Body of pancreas (tissue), 4 donors: ENCODE measurements at regions not wholly inside any gene's neighbourhood (a gene's known extent, or its start where the extent isn't known, plus 50 kb on each side); places are given as distances from the start of the nearest gene placed in this dataset.

Source experiments
- ATAC-seq: fragments of 150-250 bp; one replicate; pipeline ENCODE4 v1.9.1; 2016
- DNase-seq, 4 donors: peaks; one replicate each; pipeline ENCODE4 v3.0.0-alpha.2; 2019
- H3K27ac ChIP-seq, 4 donors: fragments of 200-600 bp; sonication (generic); 1 replicate in 3 of 4; 2 replicates in 1 of 4; pipeline versions ENCODE4 v1.5.1 to v1.6.1; 2016 to 2019; ENCODE audit warnings: mild to moderate bottlenecking in 1 of 4, mixed read lengths in 1 of 4, moderate library complexity in 1 of 4
- H3K27me3 ChIP-seq, 2 donors: fragments of 200-600 bp; sonication (generic); one replicate each; pipeline ENCODE4 v1.6.0; 2016; ENCODE audit warnings: mild to moderate bottlenecking in 1 of 2
- H3K36me3 ChIP-seq, 2 donors: fragments of 200-600 bp; sonication (generic); replicated peaks in 1 of 2; 2 replicates each; pipeline ENCODE4 v1.5.1; 2016; ENCODE audit warnings: low read depth in 2 of 2; ENCODE audit not compliant: insufficient read depth in 1 of 2
- H3K4me1 ChIP-seq: fragments of 200-600 bp; sonication (generic); one replicate; pipeline ENCODE4 v1.6.0; 2016
- H3K4me3 ChIP-seq, 2 donors: fragments of 200-600 bp; sonication (generic); 1 replicate in 1 of 2; 2 replicates in 1 of 2; pipeline ENCODE4 v1.5.1; 2016 to 2019
- H3K9me3 ChIP-seq, 3 donors: fragments of 200-600 bp; sonication (generic); 1 replicate in 2 of 3; 2 replicates in 1 of 3; pipeline ENCODE4 v1.5.1; 2016
- POLR2A ChIP-seq, 3 donors: fragments of 450-650 bp; IDR thresholded peaks; one replicate each; pipeline ENCODE4 v1.6.1; 2016; ENCODE audit warnings: antibody characterized with exemption in 3 of 3, mild to moderate bottlenecking in 2 of 3
- WGBS, 2 donors: methylation state at CpG; one replicate each; pipeline ENCODE4 v1.1.5; 2017; 5-methylcytosine and 5-hydroxymethylcytosine counted together
- intact Hi-C: fragments of 100-400 bp; cut with DNase I; formaldehyde crosslinking; loops from one replicate; pipeline ENCODE4 v1.15.1; 2023
- TF ChIP-seq, protein P1 (sequence below), 7 experiments: fragments of 450-650 bp in 4 of 7; fragments of 200-600 bp in 3 of 7; sonication (generic) in 3 of 7; IDR thresholded peaks; one replicate each; pipeline ENCODE4 v1.5.1; 2016 to 2019; ENCODE audit warnings: antibody characterized with exemption in 7 of 7

- WGBS, 2 donors: 84 to 85% methylated on average over 1 of the region's 1 CpG
- Histone ChIP-seq H3K36me3 (no peaks in the 10 kb centered on the region), H3K4me3 (no peak overlapping the region), H3K4me1 (no peaks in the 10 kb centered on the region), H3K9me3 (no peaks in the 10 kb centered on the region), H3K27me3 (no peaks in the 10 kb centered on the region), H3K27ac (no peak overlapping the region)
- DNase-seq (no peak), ATAC-seq (no peak)
- intact Hi-C loops: no loop called here
- TF ChIP-seq, protein P1, sequence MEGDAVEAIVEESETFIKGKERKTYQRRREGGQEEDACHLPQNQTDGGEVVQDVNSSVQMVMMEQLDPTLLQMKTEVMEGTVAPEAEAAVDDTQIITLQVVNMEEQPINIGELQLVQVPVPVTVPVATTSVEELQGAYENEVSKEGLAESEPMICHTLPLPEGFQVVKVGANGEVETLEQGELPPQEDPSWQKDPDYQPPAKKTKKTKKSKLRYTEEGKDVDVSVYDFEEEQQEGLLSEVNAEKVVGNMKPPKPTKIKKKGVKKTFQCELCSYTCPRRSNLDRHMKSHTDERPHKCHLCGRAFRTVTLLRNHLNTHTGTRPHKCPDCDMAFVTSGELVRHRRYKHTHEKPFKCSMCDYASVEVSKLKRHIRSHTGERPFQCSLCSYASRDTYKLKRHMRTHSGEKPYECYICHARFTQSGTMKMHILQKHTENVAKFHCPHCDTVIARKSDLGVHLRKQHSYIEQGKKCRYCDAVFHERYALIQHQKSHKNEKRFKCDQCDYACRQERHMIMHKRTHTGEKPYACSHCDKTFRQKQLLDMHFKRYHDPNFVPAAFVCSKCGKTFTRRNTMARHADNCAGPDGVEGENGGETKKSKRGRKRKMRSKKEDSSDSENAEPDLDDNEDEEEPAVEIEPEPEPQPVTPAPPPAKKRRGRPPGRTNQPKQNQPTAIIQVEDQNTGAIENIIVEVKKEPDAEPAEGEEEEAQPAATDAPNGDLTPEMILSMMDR (IDR thresholded peaks at IDR 0.05): no peak
- TF ChIP-seq POLR2A (IDR thresholded peaks at IDR 0.05): no peak
Measured at GRCh38 chr13:38167164-38167822, 182.4 kb upstream of the UFM1 start.

DNA sequence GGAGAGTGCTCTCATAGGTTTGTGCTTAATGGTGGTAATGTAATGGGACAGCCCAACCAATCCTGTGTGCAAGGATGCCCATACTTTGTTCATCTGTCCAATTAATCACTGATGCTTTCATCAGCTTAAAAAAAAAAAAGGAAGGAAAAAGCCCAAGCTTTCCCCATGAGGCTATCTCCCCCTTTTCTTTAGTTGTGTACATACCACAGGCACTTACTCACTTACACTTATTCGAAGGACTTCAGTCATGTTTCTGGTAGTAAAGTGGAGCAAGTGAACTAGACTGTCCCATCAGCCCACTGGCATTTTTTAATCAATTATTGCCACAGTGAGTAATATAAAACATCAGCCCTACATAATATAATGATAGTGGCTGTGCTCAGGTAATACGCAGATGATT, 183.5 kb upstream of the UFM1 start:
- 77 to 93% methylated on average over 2 of the region's 2 CpGs for WGBS, 2 donors
- Histone ChIP-seq H3K9me3 (no peaks in the 10 kb centered on the region), H3K27me3 (no peaks in the 10 kb centered on the region), H3K4me3 (no peak overlapping the region), H3K36me3 (no peaks in the 10 kb centered on the region), H3K4me1 (no peaks in the 10 kb centered on the region), H3K27ac (no peak overlapping the region)
- no peak for ATAC-seq
- no peak for DNase-seq
- intact Hi-C loops: no loop called here
- TF ChIP-seq, protein P1 (IDR thresholded peaks at IDR 0.05): no peak

GRCh38 chr13:38160131-38160530, 189.5 kb upstream of the UFM1 start:
- 85 to 93% methylated on average over 3 of the region's 3 CpGs for WGBS, 2 donors
- H3K27me3 ChIP-seq: no peaks in the 10 kb centered on the region
- no peaks in the 10 kb centered on the region for H3K9me3 ChIP-seq
- no peak overlapping the region for H3K27ac ChIP-seq
- no peak overlapping the region for H3K4me3 ChIP-seq
- ATAC-seq (no peak), DNase-seq (no peak)
- TF ChIP-seq, protein P1 (IDR thresholded peaks at IDR 0.05): no peak
- no peak for TF ChIP-seq POLR2A (IDR thresholded peaks at IDR 0.05)
- no peaks in the 10 kb centered on the region for H3K36me3 ChIP-seq
- intact Hi-C loops: no loop called here
- no peaks in the 10 kb centered on the region for H3K4me1 ChIP-seq

GRCh38 chr13:38159710-38160109, 189.9 kb upstream of the UFM1 start:
- 91 to 100% methylated on average over 1 of the region's 1 CpG for WGBS, 2 donors
- no peak overlapping the region for H3K27ac ChIP-seq
- ATAC-seq (no peak), DNase-seq (no peak)
- no peaks in the 10 kb centered on the region for H3K9me3 ChIP-seq
- TF ChIP-seq, protein P1 (IDR thresholded peaks at IDR 0.05): no peak
- TF ChIP-seq POLR2A (IDR thresholded peaks at IDR 0.05): no peak
- H3K27me3 ChIP-seq: no peaks in the 10 kb centered on the region
- intact Hi-C loops: no loop called here
- H3K36me3 ChIP-seq: no peaks in the 10 kb centered on the region
- no peak overlapping the region for H3K4me3 ChIP-seq
- no peaks in the 10 kb centered on the region for H3K4me1 ChIP-seq

GRCh38 chr13:38147050-38147449, 202.6 kb upstream of the UFM1 start:
- H3K4me1 ChIP-seq: no peaks in the 10 kb centered on the region
- no peak for TF ChIP-seq POLR2A (IDR thresholded peaks at IDR 0.05)
- TF ChIP-seq, protein P1 (IDR thresholded peaks at IDR 0.05): no peak
- H3K27me3 ChIP-seq: no peaks in the 10 kb centered on the region
- H3K36me3 ChIP-seq: no peaks in the 10 kb centered on the region
- no peaks in the 10 kb centered on the region for H3K9me3 ChIP-seq
- intact Hi-C loops: no loop called here
- DNase-seq (no peak), ATAC-seq (no peak)
- 75 to 92% methylated on average over 3 of the region's 3 CpGs for WGBS, 2 donors
- no peak overlapping the region for H3K4me3 ChIP-seq
- H3K27ac ChIP-seq: no peak overlapping the region
